IPS-20b (cell line): ENCODE measurements at regions not wholly inside any gene's neighbourhood (a gene's known extent, or its start where the extent isn't known, plus 50 kb on each side); places are given as distances from the start of the nearest gene placed in this dataset.

ENCODE experiments used
- H3K27ac ChIP-seq: one replicate; pipeline ENCODE4 v1.5.1; 2013; ENCODE audit warnings: low read length
- H3K27me3 ChIP-seq: 2 replicates; pipeline ENCODE4 v1.6.1; 2013; ENCODE audit warnings: mild to moderate bottlenecking, low read length, inconsistent platforms; ENCODE audit not compliant: insufficient read depth
- H3K36me3 ChIP-seq: 2 replicates; pipeline ENCODE4 v1.6.1; 2013; ENCODE audit warnings: low read depth, mild to moderate bottlenecking, inconsistent platforms, low read length, moderate library complexity; ENCODE audit not compliant: insufficient read depth
- H3K4me1 ChIP-seq: 2 replicates; pipeline ENCODE4 v1.6.1; 2013; ENCODE audit warnings: mild to moderate bottlenecking, control low read depth, inconsistent platforms, low read length, moderate library complexity; ENCODE audit not compliant: insufficient read depth
- H3K4me3 ChIP-seq: 2 replicates; pipeline ENCODE4 v1.5.1; 2013; ENCODE audit warnings: mild to moderate bottlenecking, low read length, inconsistent platforms
- H3K9ac ChIP-seq: 2 replicates; pipeline ENCODE4 v1.6.1; 2013; ENCODE audit warnings: low read depth, mild to moderate bottlenecking, inconsistent platforms, low read length, moderate library complexity
- H3K9me3 ChIP-seq: 2 replicates; pipeline ENCODE4 v1.6.1; 2013; ENCODE audit warnings: mild to moderate bottlenecking, low read depth, low read length, inconsistent platforms; ENCODE audit not compliant: insufficient read depth

GRCh38 chr2:123211181-123211580 is 813.9 kb upstream of the CNTNAP5 start:
- no peaks in the 10 kb centered on the region for H3K9me3 ChIP-seq

GRCh38 chr2:123245156-123245555 is 779.9 kb upstream of the CNTNAP5 start:
- Histone ChIP-seq H3K4me1 (no peaks in the 10 kb centered on the region), H3K9ac (no peak overlapping the region), H3K36me3 (no peaks in the 10 kb centered on the region), H3K9me3 (no peaks in the 10 kb centered on the region), H3K4me3 (no peak overlapping the region), H3K27ac (no peak overlapping the region), H3K27me3 (no peaks in the 10 kb centered on the region)

More at GRCh38 chr2:123211181-123211580, 813.9 kb upstream of the CNTNAP5 start:
- H3K27ac ChIP-seq: no peak overlapping the region
- no peaks in the 10 kb centered on the region for H3K36me3 ChIP-seq
- H3K4me1 ChIP-seq: no peaks in the 10 kb centered on the region
- no peak overlapping the region for H3K4me3 ChIP-seq
- no peaks in the 10 kb centered on the region for H3K27me3 ChIP-seq
- H3K9ac ChIP-seq: no peak overlapping the region

GRCh38 chr2:123258877-123259539 is 766.1 kb upstream of the CNTNAP5 start:
- no peaks in the 10 kb centered on the region for H3K4me1 ChIP-seq

GRCh38 chr2:123262856-123263255 is 762.2 kb upstream of the CNTNAP5 start:
- Histone ChIP-seq H3K36me3 (no peaks in the 10 kb centered on the region), H3K4me3 (no peak overlapping the region), H3K9me3 (peaks cover 5% of the 10 kb centered on the region; the same call in 1 of the 2 replicates), H3K27ac (no peak overlapping the region), H3K4me1 (no peaks in the 10 kb centered on the region), H3K9ac (no peak overlapping the region), H3K27me3 (no peaks in the 10 kb centered on the region)

More at GRCh38 chr2:123258877-123259539, 766.1 kb upstream of the CNTNAP5 start:
- Histone ChIP-seq H3K27ac (no peak overlapping the region), H3K9ac (no peak overlapping the region), H3K4me3 (no peak overlapping the region), H3K36me3 (no peaks in the 10 kb centered on the region), H3K9me3 (peaks cover 12% of the 10 kb centered on the region; the same call in 1 of the 2 replicates), H3K27me3 (no peaks in the 10 kb centered on the region)

- no peak overlapping the region for H3K27ac ChIP-seq
- H3K4me3 ChIP-seq: no peak overlapping the region
- no peaks in the 10 kb centered on the region for H3K4me1 ChIP-seq
- no peaks in the 10 kb centered on the region for H3K27me3 ChIP-seq
- peaks cover 11% of the 10 kb centered on the region; the same call in 1 of the 2 replicates for H3K9me3 ChIP-seq
- H3K9ac ChIP-seq: no peak overlapping the region
- no peaks in the 10 kb centered on the region for H3K36me3 ChIP-seq
These were observed 741.7 kb upstream of the CNTNAP5 start for GRCh38 chr2:123283431-123283830.

GRCh38 chr2:123303731-123304130 is 721.4 kb upstream of the CNTNAP5 start:
- Histone ChIP-seq H3K4me1 (no peaks in the 10 kb centered on the region), H3K9me3 (peaks cover 2% of the 10 kb centered on the region; the same call in 1 of the 2 replicates), H3K27me3 (no peaks in the 10 kb centered on the region), H3K27ac (no peak overlapping the region), H3K4me3 (no peak overlapping the region), H3K36me3 (no peaks in the 10 kb centered on the region), H3K9ac (no peak overlapping the region)
